ENCODE measurements at regions not wholly inside any gene's neighbourhood (a gene's known extent, or its start where the extent isn't known, plus 50 kb on each side); places are given as distances from the start of the nearest gene placed in this dataset.

DNA sequence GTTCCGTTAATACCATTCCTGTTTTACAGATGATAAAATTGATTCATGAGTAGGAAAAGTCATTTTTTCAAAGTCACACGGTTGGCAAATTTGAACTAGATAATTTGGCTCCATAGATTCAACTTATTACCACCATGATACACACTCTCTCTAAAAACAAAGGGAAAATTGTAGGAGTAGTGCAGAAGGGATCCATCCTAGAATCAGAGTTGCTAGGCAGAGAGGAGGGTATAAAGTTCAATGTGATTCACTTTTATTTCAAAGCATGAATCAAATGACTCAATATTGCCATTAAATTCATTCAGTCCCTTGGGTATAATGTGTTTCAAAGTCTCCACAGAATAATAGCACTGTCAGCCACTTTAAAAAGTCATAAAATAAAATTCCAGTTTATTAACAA, 747.2 kb upstream of the ACO1 start:
- TF ChIP-seq, protein P1, sequence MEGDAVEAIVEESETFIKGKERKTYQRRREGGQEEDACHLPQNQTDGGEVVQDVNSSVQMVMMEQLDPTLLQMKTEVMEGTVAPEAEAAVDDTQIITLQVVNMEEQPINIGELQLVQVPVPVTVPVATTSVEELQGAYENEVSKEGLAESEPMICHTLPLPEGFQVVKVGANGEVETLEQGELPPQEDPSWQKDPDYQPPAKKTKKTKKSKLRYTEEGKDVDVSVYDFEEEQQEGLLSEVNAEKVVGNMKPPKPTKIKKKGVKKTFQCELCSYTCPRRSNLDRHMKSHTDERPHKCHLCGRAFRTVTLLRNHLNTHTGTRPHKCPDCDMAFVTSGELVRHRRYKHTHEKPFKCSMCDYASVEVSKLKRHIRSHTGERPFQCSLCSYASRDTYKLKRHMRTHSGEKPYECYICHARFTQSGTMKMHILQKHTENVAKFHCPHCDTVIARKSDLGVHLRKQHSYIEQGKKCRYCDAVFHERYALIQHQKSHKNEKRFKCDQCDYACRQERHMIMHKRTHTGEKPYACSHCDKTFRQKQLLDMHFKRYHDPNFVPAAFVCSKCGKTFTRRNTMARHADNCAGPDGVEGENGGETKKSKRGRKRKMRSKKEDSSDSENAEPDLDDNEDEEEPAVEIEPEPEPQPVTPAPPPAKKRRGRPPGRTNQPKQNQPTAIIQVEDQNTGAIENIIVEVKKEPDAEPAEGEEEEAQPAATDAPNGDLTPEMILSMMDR (optimal IDR thresholded peaks at IDR 0.05 in 1 of 3, IDR thresholded peaks at IDR 0.05 in 1 of 3, conservative IDR thresholded peaks at IDR 0.05 in 1 of 3; ENCODE audit: extremely low read depth in 1 of 3, insufficient read depth in 2 of 3, low read length in 3 of 3) = no peak
- TF ChIP-seq EZH2 (IDR thresholded peaks at IDR 0.05; ENCODE audit: low read length) = no peak

Data from keratinocyte (primary cell).